ENCODE measurements at regions not wholly inside any gene's neighbourhood (a gene's known extent, or its start where the extent isn't known, plus 50 kb on each side); places are given as distances from the start of the nearest gene placed in this dataset.

GRCh38 chr21:36542312-36543101 is 62.6 kb upstream of the CLDN14 start:
- Histone ChIP-seq H3K36me3 (no peaks in the 10 kb centered on the region), H4K20me1 (no peaks in the 10 kb centered on the region), H3K4me3 (no peak overlapping the region), H3K4me1 (peaks cover 0 to 4% (median 0%) of the 10 kb centered on the region in 10 experiments; a peak in 1 of 20 replicates), H3K27me3 (peaks cover 5 to 17% (median 10%) of the 10 kb centered on the region in 11 experiments; a peak in 15 of 22 replicates), H3K27ac (no peak overlapping the region), H3K4me2 (peak overlapping the region in 2 of 11 experiments; percentile 7 to 15; a peak in 3 of 22 replicates), H3K9ac (no peak overlapping the region), H3K9me3 (replicated peaks in 1 of 11) (no peaks in the 10 kb centered on the region)
- no peak for TF ChIP-seq Cebpa-rat (IDR thresholded peaks at IDR 0.05)

GRCh38 chr21:36543924-36544323 is 64.0 kb upstream of the CLDN14 start:
- no peak for TF ChIP-seq Cebpa-rat (IDR thresholded peaks at IDR 0.05)
- H3K4me2 ChIP-seq, result no peak overlapping the region
- H3K4me1 ChIP-seq, result peaks cover 0 to 4% (median 0%) of the 10 kb centered on the region in 10 experiments; a peak in 1 of 20 replicates
- no peaks in the 10 kb centered on the region for H4K20me1 ChIP-seq
- H3K4me3 ChIP-seq, result no peak overlapping the region
- no peaks in the 10 kb centered on the region for H3K9me3 ChIP-seq (replicated peaks in 1 of 11)
- no peak overlapping the region for H3K27ac ChIP-seq
- H3K27me3 ChIP-seq, result peaks cover 5 to 17% (median 10%) of the 10 kb centered on the region in 11 experiments; a peak in 15 of 22 replicates
- H3K36me3 ChIP-seq, result no peaks in the 10 kb centered on the region
- no peak overlapping the region for H3K9ac ChIP-seq

DNA sequence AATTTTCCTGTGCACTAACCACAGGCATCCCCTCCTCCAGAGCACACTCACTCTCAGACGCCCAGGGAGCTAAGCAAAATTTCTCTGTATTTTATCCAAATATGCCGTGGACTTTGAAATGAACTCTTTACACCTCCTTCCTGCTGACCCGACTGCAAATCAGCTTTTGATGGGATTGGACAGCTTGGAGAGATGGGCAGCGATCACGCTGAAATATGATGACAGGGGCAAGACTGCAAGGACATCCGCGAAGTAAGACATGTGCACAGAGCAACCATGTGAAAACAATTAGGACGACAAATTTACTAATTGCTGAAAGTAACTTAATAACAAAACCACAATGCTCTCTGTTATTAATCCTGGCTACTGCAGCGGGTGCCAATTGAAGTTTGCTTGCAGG is 64.6 kb upstream of the CLDN14 start:
- no peak overlapping the region for H3K4me2 ChIP-seq
- H3K9ac ChIP-seq, result no peak overlapping the region
- no peak for TF ChIP-seq Cebpa-rat (IDR thresholded peaks at IDR 0.05)
- no peak overlapping the region for H3K27ac ChIP-seq
- H3K27me3 ChIP-seq, result peaks cover 5 to 17% (median 10%) of the 10 kb centered on the region in 11 experiments; a peak in 15 of 22 replicates
- no peaks in the 10 kb centered on the region for H3K9me3 ChIP-seq (replicated peaks in 1 of 11)
- no peaks in the 10 kb centered on the region for H3K36me3 ChIP-seq
- H4K20me1 ChIP-seq, result no peaks in the 10 kb centered on the region
- no peak overlapping the region for H3K4me3 ChIP-seq
- H3K4me1 ChIP-seq, result peaks cover 0 to 4% (median 0%) of the 10 kb centered on the region in 10 experiments; a peak in 1 of 20 replicates

DNA sequence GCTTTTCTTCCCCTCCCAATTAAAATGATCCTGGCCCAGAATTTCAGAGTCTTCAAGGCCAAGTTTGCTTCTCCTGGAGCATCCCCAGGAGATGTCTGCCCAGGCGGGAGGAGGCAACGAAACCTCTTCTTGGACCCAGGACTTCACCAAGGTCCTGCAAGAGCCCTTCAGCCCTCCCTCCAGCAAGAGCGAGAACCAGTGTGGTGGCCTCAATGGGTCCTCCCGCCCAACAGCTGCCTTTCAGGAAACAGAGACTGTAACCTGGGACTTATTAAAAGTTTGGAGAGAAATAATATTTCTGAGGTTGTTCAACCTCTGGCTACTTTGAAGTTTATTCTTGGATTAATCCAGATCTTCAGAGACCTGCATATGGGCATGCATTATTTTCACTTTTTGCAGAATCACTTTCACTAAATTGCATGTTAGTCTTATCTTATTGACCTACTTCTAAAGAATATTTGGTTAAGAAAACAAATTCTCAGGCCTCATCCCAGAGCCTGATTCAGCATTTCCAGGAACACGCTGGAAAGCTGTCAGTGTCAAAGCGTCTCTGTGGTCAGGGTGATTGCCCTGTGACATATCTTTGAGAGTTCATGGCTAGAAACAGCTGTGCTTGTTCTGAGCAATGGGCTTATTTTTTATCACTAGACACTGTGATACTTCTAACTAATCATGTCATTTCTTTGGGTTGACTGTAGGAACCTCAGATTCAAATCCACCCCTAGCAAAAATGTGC is 66.0 kb upstream of the CLDN14 start:
- peaks cover 0 to 4% (median 0%) of the 10 kb centered on the region in 10 experiments; a peak in 4 of 20 replicates for H3K4me1 ChIP-seq
- TF ChIP-seq Cebpa-rat (IDR thresholded peaks at IDR 0.05), result no peak
- no peaks in the 10 kb centered on the region for H3K36me3 ChIP-seq
- H3K4me3 ChIP-seq, result no peak overlapping the region
- no peak overlapping the region for H3K4me2 ChIP-seq
- no peak overlapping the region for H3K27ac ChIP-seq
- peaks cover 5 to 17% (median 10%) of the 10 kb centered on the region in 11 experiments; a peak in 15 of 22 replicates for H3K27me3 ChIP-seq
- no peaks in the 10 kb centered on the region for H3K9me3 ChIP-seq (replicated peaks in 1 of 11)
- H4K20me1 ChIP-seq, result no peaks in the 10 kb centered on the region
- H3K9ac ChIP-seq, result no peak overlapping the region

GRCh38 chr21:36547464-36547863 is 67.5 kb upstream of the CLDN14 start:
- Histone ChIP-seq H4K20me1 (no peaks in the 10 kb centered on the region), H3K9ac (no peak overlapping the region), H3K27ac (no peak overlapping the region), H3K4me3 (no peak overlapping the region), H3K4me1 (peaks cover 0 to 16% (median 0%) of the 10 kb centered on the region in 10 experiments; a peak in 9 of 20 replicates), H3K4me2 (no peak overlapping the region), H3K9me3 (replicated peaks in 1 of 11) (no peaks in the 10 kb centered on the region), H3K36me3 (no peaks in the 10 kb centered on the region), H3K27me3 (peaks cover 2 to 6% (median 4%) of the 10 kb centered on the region in 11 experiments; a peak in 14 of 22 replicates)
- no peak for TF ChIP-seq Cebpa-rat (IDR thresholded peaks at IDR 0.05)

DNA sequence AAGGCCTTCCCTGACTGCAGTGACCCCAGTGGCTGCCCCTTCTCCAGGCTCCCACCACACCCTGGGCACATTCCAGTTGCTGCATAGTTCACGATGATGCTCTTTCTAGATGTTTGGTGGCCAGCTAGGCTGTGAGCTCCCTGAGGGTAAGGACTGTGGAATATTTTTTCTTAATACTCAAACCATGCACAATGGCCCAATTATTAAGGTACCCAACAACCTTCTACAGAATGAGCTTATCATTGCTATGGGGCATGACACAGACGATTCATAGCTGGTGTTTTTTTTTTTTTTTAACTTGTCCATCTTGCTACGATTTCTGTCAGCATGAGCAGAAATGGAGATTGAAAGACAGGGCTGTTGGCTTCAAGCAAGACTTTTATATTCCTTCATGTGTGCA is 68.9 kb upstream of the CLDN14 start:
- Histone ChIP-seq H3K36me3 (no peaks in the 10 kb centered on the region), H3K9me3 (replicated peaks in 1 of 11) (no peaks in the 10 kb centered on the region; a peak in 2 of 22 replicates), H3K27me3 (no peaks in the 10 kb centered on the region), H3K9ac (no peak overlapping the region), H3K4me1 (peaks cover 0 to 21% (median 0%) of the 10 kb centered on the region in 10 experiments; a peak in 8 of 20 replicates), H4K20me1 (no peaks in the 10 kb centered on the region), H3K27ac (no peak overlapping the region), H3K4me2 (no peak overlapping the region), H3K4me3 (no peak overlapping the region)
- TF ChIP-seq Cebpa-rat (IDR thresholded peaks at IDR 0.05), result no peak

DNA sequence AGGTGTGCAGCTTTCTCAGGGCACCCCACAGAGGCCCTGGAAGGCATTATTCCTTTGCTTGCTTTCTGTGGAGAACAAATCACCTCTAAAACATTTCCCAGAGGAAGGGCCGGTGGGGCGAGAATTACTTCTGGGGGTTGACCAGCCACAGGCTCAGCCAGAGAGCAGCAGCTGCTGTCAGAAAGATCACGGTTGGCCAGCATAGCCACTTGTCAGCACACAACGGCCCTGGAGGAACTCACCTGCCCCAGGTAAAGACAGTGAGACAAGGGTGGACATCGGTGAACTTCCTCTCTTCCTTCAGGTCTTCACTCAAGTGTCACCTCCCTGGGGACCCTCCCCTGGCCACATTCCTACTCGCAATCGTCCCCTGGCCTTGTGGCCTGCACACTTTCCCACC is 69.5 kb upstream of the CLDN14 start:
- Histone ChIP-seq H3K9ac (no peak overlapping the region), H3K4me2 (no peak overlapping the region), H4K20me1 (no peaks in the 10 kb centered on the region), H3K27ac (no peak overlapping the region), H3K27me3 (no peaks in the 10 kb centered on the region), H3K36me3 (no peaks in the 10 kb centered on the region), H3K4me3 (no peak overlapping the region), H3K9me3 (replicated peaks in 1 of 11) (no peaks in the 10 kb centered on the region; a peak in 2 of 22 replicates), H3K4me1 (peaks cover 0 to 21% (median 0%) of the 10 kb centered on the region in 10 experiments; a peak in 8 of 20 replicates)
- no peak for TF ChIP-seq Cebpa-rat (IDR thresholded peaks at IDR 0.05)

DNA sequence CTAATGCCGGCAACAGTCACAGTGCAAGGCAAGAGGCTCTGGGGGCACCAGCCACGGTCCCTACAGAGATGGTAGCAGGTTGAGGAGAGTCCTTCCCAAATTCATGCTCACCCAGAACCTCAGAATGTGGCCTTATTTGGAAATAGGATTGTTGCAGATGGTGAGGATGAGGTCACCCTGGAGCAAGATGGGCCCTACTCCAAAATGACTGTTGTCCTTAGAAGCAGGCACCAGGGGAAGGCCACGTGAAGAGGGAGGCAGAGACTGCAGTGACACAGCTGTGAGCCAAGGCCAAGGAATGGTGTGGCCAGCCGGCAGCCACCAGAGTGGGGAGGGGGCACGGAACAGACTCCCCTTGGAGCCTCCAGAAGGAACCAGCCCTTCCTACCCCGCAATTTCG is 70.8 kb upstream of the CLDN14 start:
- Histone ChIP-seq H3K27ac (no peak overlapping the region), H3K4me1 (peaks cover 0 to 21% (median 0%) of the 10 kb centered on the region in 10 experiments; a peak in 8 of 20 replicates), H3K9ac (no peak overlapping the region), H4K20me1 (no peaks in the 10 kb centered on the region), H3K36me3 (no peaks in the 10 kb centered on the region), H3K4me3 (no peak overlapping the region), H3K27me3 (no peaks in the 10 kb centered on the region), H3K4me2 (peak overlapping the region in 1 of 11 experiments; percentile 54; a peak in 2 of 22 replicates), H3K9me3 (replicated peaks in 1 of 11) (no peaks in the 10 kb centered on the region; a peak in 2 of 22 replicates)
- TF ChIP-seq Cebpa-rat (IDR thresholded peaks at IDR 0.05), result no peak

DNA sequence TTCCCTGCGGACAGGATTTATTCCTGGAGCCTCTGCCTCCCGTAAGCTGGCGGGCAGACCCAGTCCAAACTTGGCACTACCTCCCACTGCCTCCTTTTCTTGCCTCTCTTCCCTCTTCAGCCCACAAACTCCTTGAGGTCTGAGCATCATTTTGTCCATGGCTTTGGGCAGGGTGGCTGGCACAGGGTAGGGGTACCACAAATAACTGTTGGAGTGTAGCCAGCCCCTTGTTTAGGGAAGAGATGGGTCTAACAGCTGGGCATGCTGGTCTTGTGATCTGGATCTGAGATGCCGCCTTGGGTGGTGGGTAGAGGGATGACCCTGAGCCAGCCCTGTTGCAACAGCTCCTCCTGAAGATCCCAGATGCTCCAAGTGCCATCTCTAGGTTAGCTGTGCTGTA is 71.4 kb upstream of the CLDN14 start:
- no peaks in the 10 kb centered on the region for H3K27me3 ChIP-seq
- no peak overlapping the region for H3K9ac ChIP-seq
- H3K4me2 ChIP-seq, result peak overlapping the region in 3 of 11 experiments; percentile 39 to 54 (median 53); a peak in 6 of 22 replicates
- H3K4me1 ChIP-seq, result peaks cover 0 to 21% (median 0%) of the 10 kb centered on the region in 10 experiments; a peak in 8 of 20 replicates
- no peaks in the 10 kb centered on the region for H4K20me1 ChIP-seq
- H3K36me3 ChIP-seq, result no peaks in the 10 kb centered on the region
- H3K9me3 ChIP-seq (replicated peaks in 1 of 11), result no peaks in the 10 kb centered on the region; a peak in 3 of 22 replicates
- H3K27ac ChIP-seq, result peak overlapping the region in 1 of 11 experiments; percentile 30; a peak in 2 of 22 replicates
- no peak for TF ChIP-seq Cebpa-rat (IDR thresholded peaks at IDR 0.05)
- no peak overlapping the region for H3K4me3 ChIP-seq

Measured in BLaER1 treated with 17β-estradiol and CSF1 and Interleukin-3, amounts not matched to agents 10 nM and 100 nM (cell line).